ENCODE measurements at regions not wholly inside any gene's neighbourhood (a gene's known extent, or its start where the extent isn't known, plus 50 kb on each side); places are given as distances from the start of the nearest gene placed in this dataset.

DNA sequence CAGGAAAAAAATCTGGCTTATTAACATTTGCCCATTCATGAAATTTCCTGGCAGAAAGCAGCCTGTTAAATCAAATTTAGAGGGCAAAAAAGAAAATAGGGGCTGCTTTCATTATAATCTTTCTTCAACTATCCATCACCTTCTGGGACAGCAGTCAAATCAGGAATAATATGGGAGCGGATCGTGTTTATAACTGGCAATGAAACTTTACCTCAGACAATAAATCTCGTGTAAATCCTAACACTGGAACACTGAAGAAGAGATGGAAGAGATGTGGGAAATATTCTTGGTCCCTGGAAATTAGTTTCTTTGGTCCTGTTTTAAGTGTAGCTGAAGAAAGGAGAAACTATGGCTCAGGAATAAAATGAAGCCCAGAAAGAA is 77.5 kb upstream of the SERTAD2 start:
- Histone ChIP-seq H3K27me3 (replicated peaks; ENCODE audit: insufficient read depth) (no peaks in the 10 kb centered on the region), H3K9me3 (no peaks in the 10 kb centered on the region), H3K36me3 (no peaks in the 10 kb centered on the region), H3K4me3 (peak overlapping the region; percentile 11 to 30), H3K4me1 (replicated peaks) (no peaks in the 10 kb centered on the region), H3K27ac (peak overlapping the region; percentile 45 to 60)
- intact Hi-C loops (cut with DNase I), result loop anchor here (2.0 kb wide), 1 partner anchor 18 kb away; no protein-coding TSS in a partner anchor
- DNase-seq (ENCODE audit: low spot score), result no peak
- TF ChIP-seq, protein P1, sequence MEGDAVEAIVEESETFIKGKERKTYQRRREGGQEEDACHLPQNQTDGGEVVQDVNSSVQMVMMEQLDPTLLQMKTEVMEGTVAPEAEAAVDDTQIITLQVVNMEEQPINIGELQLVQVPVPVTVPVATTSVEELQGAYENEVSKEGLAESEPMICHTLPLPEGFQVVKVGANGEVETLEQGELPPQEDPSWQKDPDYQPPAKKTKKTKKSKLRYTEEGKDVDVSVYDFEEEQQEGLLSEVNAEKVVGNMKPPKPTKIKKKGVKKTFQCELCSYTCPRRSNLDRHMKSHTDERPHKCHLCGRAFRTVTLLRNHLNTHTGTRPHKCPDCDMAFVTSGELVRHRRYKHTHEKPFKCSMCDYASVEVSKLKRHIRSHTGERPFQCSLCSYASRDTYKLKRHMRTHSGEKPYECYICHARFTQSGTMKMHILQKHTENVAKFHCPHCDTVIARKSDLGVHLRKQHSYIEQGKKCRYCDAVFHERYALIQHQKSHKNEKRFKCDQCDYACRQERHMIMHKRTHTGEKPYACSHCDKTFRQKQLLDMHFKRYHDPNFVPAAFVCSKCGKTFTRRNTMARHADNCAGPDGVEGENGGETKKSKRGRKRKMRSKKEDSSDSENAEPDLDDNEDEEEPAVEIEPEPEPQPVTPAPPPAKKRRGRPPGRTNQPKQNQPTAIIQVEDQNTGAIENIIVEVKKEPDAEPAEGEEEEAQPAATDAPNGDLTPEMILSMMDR (IDR thresholded peaks at IDR 0.05), result no peak
- TF ChIP-seq POLR2AphosphoS5 (IDR thresholded peaks at IDR 0.05), result no peak
- no peak for TF ChIP-seq POLR2A (IDR thresholded peaks at IDR 0.05)
- 13% methylated on average over 3 of the region's 3 CpGs for WGBS

DNA sequence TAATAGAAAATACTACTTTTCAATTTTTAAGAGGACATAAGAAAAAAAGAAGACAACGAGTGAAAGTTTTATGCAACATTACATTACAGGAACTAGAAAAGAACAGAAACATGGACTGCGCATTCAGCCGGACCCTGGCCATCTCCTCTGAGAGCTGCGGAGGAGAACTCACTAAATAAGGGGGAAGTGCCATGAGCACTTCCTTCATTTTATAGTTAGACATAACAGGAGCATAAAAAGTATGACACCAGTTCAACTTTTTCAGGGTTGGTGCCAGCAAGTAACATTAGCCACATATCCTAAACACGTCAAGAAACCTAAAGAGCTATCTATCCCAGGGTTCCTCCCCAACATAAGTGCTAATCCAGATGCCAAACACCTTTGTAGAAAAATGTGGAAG is 78.0 kb upstream of the SERTAD2 start:
- H3K27me3 ChIP-seq (replicated peaks; ENCODE audit: insufficient read depth), result no peaks in the 10 kb centered on the region
- no peaks in the 10 kb centered on the region for H3K9me3 ChIP-seq
- no peaks in the 10 kb centered on the region for H3K36me3 ChIP-seq
- TF ChIP-seq POLR2A (IDR thresholded peaks at IDR 0.05), result no peak
- TF ChIP-seq, protein P1 (IDR thresholded peaks at IDR 0.05), result no peak
- no peak for TF ChIP-seq POLR2AphosphoS5 (IDR thresholded peaks at IDR 0.05)
- no peak for DNase-seq (ENCODE audit: low spot score)
- H3K4me1 ChIP-seq (replicated peaks), result no peaks in the 10 kb centered on the region
- 66% methylated on average over 5 of the region's 5 CpGs for WGBS
- H3K27ac ChIP-seq, result peak overlapping the region; percentile 45 to 60
- no peak overlapping the region for H3K4me3 ChIP-seq
- intact Hi-C loops (cut with DNase I), result loop anchor here (2.0 kb wide), 1 partner anchor 17 kb away; no protein-coding TSS in a partner anchor

DNA sequence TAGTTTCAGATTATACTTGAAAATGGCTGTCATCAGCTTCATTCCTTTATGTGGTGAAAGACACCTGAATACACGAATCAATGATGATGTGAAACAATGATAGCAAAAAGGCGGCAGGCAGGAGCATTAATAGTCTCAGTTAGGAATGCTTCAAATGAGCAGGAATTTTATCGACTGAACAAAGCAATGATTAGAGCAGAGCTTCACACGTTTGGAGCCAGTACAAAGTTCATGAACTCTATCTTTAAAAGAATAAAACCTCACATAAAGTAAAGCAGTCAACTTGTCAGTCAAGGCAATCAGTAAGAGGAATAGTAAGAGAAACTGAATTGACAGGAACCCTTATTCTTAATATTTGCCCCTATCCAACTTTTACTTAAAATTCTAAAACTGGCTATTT is 78.4 kb upstream of the SERTAD2 start:
- no peak for DNase-seq (ENCODE audit: low spot score)
- Histone ChIP-seq H3K27ac (no peak overlapping the region), H3K4me1 (replicated peaks) (no peaks in the 10 kb centered on the region), H3K27me3 (replicated peaks; ENCODE audit: insufficient read depth) (no peaks in the 10 kb centered on the region), H3K9me3 (no peaks in the 10 kb centered on the region), H3K36me3 (no peaks in the 10 kb centered on the region), H3K4me3 (no peak overlapping the region)
- intact Hi-C loops (cut with DNase I), result no loop called here
- 49% methylated on average over 4 of the region's 4 CpGs for WGBS
- TF ChIP-seq POLR2A (IDR thresholded peaks at IDR 0.05) (no peak), POLR2AphosphoS5 (IDR thresholded peaks at IDR 0.05) (no peak)
- TF ChIP-seq, protein P1 (IDR thresholded peaks at IDR 0.05), result no peak

DNA sequence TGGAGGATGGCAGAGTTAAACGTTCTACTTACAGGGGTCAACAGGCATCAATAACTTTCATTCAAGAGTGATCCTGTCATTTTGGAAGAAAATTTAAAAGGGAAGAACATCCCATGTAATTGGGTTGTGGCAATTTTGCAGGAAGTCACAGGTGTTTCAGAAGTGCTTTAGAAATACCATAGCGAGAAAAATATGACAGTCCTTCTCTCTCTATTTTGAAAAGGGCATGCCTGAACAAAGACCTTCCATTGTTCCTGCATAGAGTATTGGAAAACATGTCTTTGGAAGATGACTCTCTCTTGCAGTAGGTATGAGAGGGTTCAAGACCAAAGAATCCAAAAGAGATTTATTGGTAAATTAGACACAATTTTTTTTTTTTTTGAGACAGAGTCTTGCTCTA is 81.8 kb upstream of the SERTAD2 start:
- Histone ChIP-seq H3K27me3 (replicated peaks; ENCODE audit: insufficient read depth) (no peaks in the 10 kb centered on the region), H3K4me3 (no peak overlapping the region), H3K9me3 (no peaks in the 10 kb centered on the region), H3K27ac (no peak overlapping the region), H3K36me3 (no peaks in the 10 kb centered on the region), H3K4me1 (replicated peaks) (no peaks in the 10 kb centered on the region)
- 54% methylated on average over 2 of the region's 2 CpGs for WGBS
- TF ChIP-seq POLR2A (IDR thresholded peaks at IDR 0.05), result no peak
- TF ChIP-seq POLR2AphosphoS5 (IDR thresholded peaks at IDR 0.05), result no peak
- TF ChIP-seq, protein P1 (IDR thresholded peaks at IDR 0.05), result no peak
- DNase-seq (ENCODE audit: low spot score), result no peak
- intact Hi-C loops (cut with DNase I), result no loop called here

DNA sequence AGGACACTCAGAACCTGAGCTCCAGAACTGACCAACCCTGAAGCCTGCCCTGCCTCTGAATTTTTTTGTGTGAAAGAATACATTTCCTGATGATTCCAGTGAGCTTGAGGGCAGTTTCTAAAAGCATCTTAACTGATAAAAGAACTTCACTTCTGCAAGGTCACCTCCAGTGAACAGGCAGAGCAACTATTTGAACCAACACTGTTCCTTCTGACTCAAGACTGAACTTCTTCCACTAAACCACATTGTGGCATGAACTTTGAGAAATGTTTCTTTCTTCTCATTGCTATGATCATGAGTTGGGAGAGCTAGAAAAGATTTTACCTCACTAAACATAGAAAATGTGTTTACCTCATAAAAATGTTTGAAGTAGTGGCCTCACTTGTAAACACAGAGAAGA is 83.8 kb upstream of the SERTAD2 start:
- Histone ChIP-seq H3K27ac (no peak overlapping the region), H3K4me1 (replicated peaks) (no peaks in the 10 kb centered on the region), H3K27me3 (replicated peaks; ENCODE audit: insufficient read depth) (no peaks in the 10 kb centered on the region), H3K9me3 (no peaks in the 10 kb centered on the region), H3K36me3 (no peaks in the 10 kb centered on the region), H3K4me3 (no peak overlapping the region)
- intact Hi-C loops (cut with DNase I), result no loop called here
- no peak for DNase-seq (ENCODE audit: low spot score)
- TF ChIP-seq POLR2A (IDR thresholded peaks at IDR 0.05) (no peak), POLR2AphosphoS5 (IDR thresholded peaks at IDR 0.05) (no peak)
